K562 (cell line): ENCODE measurements at regions not wholly inside any gene's neighbourhood (a gene's known extent, or its start where the extent isn't known, plus 50 kb on each side); places are given as distances from the start of the nearest gene placed in this dataset.
A peak's percentile ranks its signal among the peaks of the same experiment; 100 is the strongest.

ENCODE experiments used
- ATAC-seq: fragments of 200-7000 bp; cut with Tn5 transposase; 3 replicates; pipeline ENCODE4 v1.9.1; 2020; ENCODE audit warnings: moderate library complexity
- BruUV-seq: library from RNA; stranded (reverse); fragments of 400-500 nt; replicated peaks from 2 replicates; lab custom pipeline; 2021; lab: Mats Ljungman, UMichigan
- CTCF ChIA-PET: fragments of 300-600 bp; formaldehyde crosslinking; extraction: SDS; loops from one replicate; lab custom pipeline; 2021; ENCODE audit warnings: low intra/inter-chr PET ratio; lab: Yijun Ruan, JAX
- POLR2A ChIA-PET: fragments of 300-600, 350-650 bp; sonication (Branson Sonifier 250); formaldehyde crosslinking; extraction: SDS; loops from one replicate; lab custom pipeline; 2021; ENCODE audit warnings: antibody characterized with exemption, inconsistent platforms; lab: Yijun Ruan, JAX
- DNase-seq, 4 experiments: peaks; one replicate each; pipeline versions ENCODE4 v3.0.0 to v3.0.0-alpha.2; 2011 to 2018; ENCODE audit warnings: low spot score in 3 of 4, mixed read lengths in 3 of 4; ENCODE audit errors: extremely low read depth in 1 of 4
- FAIRE-seq: peaks from 2 replicates; lab custom pipeline; 2011; peaks lifted over from hg19 to GRCh38; lab: Jason Lieb, UNC
- H2AFZ ChIP-seq: 2 replicates; pipeline ENCODE4 v1.6.0; 2011; ENCODE audit warnings: low read depth, low read length, control low read depth, inconsistent platforms
- H3K27ac ChIP-seq: fragments of 200-600 bp; 3 replicates; pipeline ENCODE4 v1.8.0; 2011; ENCODE audit warnings: low read depth, mild to moderate bottlenecking, control low read depth, inconsistent platforms, low read length, moderate library complexity, mixed read lengths; ENCODE audit errors: extremely low read depth
- H3K27me3 ChIP-seq, 2 experiments: fragments of 300-600 bp in 1 of 2; 2 replicates in 1 of 2; 3 replicates in 1 of 2; pipeline versions ENCODE4 v1.6.0 to v1.8.0; 2011; ENCODE audit warnings: inconsistent platforms in 2 of 2, low read length in 2 of 2, mild to moderate bottlenecking in 1 of 2, mixed read lengths in 1 of 2, moderate library complexity in 1 of 2; ENCODE audit not compliant: control insufficient read depth in 2 of 2, insufficient read depth in 2 of 2
- H3K36me3 ChIP-seq: fragments of 300-600 bp; 3 replicates; pipeline ENCODE4 v1.8.0; 2011; ENCODE audit warnings: mild to moderate bottlenecking, low read length, inconsistent platforms; ENCODE audit not compliant: control insufficient read depth, insufficient read depth
- H3K4me1 ChIP-seq, 2 experiments: fragments of 200-600 bp in 1 of 2; replicated peaks in 1 of 2; 2 replicates in 1 of 2; 3 replicates in 1 of 2; pipeline versions ENCODE4 v1.5.1 to v1.8.0; 2011; ENCODE audit warnings: inconsistent platforms in 2 of 2, low read length in 2 of 2, mild to moderate bottlenecking in 1 of 2, mixed read lengths in 1 of 2, moderate library complexity in 1 of 2; ENCODE audit not compliant: control insufficient read depth in 2 of 2, insufficient read depth in 2 of 2
- H3K4me2 ChIP-seq: 2 replicates; pipeline ENCODE4 v1.6.1; 2011; ENCODE audit warnings: low read length, control low read depth, inconsistent platforms, mixed read lengths; ENCODE audit not compliant: insufficient read depth
- H3K4me3 ChIP-seq: fragments of 200-600 bp; sonication (generic), shearing (Covaris generic); 2 replicates; pipeline ENCODE4 v1.5.1; 2016; ENCODE audit warnings: control low read depth, inconsistent platforms
- H3K79me2 ChIP-seq: fragments of 200-600 bp; 3 replicates; pipeline ENCODE4 v1.8.0; 2011; ENCODE audit warnings: low read length, inconsistent platforms; ENCODE audit not compliant: control insufficient read depth, insufficient read depth
- H3K9ac ChIP-seq, 2 experiments: 2 replicates each; pipeline versions ENCODE4 v1.6.0 to v1.6.1; 2011; ENCODE audit warnings: low read depth in 2 of 2, low read length in 2 of 2, control low read depth in 1 of 2, inconsistent platforms in 1 of 2, mild to moderate bottlenecking in 1 of 2, mixed read lengths in 1 of 2; ENCODE audit not compliant: insufficient read depth in 1 of 2
- H3K9me1 ChIP-seq: one replicate; pipeline ENCODE4 v1.6.0; 2011; ENCODE audit warnings: inconsistent platforms, mild to moderate bottlenecking, low read length, moderate library complexity; ENCODE audit not compliant: control insufficient read depth, insufficient read depth
- H3K9me3 ChIP-seq: replicated peaks from 2 replicates; pipeline ENCODE4 v1.5.1; 2011; ENCODE audit warnings: low read depth, low read length, inconsistent platforms; ENCODE audit not compliant: control insufficient read depth, insufficient read depth
- H4K20me1 ChIP-seq: replicated peaks from 2 replicates; pipeline ENCODE4 v1.6.1; 2011; ENCODE audit warnings: low read length, inconsistent platforms, mixed read lengths; ENCODE audit not compliant: control insufficient read depth, insufficient read depth
- ARID3B ChIP-seq: fragments of 250-450 bp; sonication (Bioruptor Pico); IDR thresholded peaks from 2 replicates; pipeline ENCODE4 v1.4.0; 2020; ENCODE audit warnings: borderline replicate concordance
- PTRF ChIP-seq: fragments of 450-650 bp; IDR thresholded peaks from 2 replicates; pipeline ENCODE4 v1.6.1; 2016; ENCODE audit warnings: mild to moderate bottlenecking, missing genetic modification characterization, missing compliant biosample characterization
- SMARCA4 ChIP-seq: fragments of 450-650 bp; IDR thresholded peaks from 2 replicates; pipeline ENCODE4 v1.6.1; 2016
- STAG1 ChIP-seq: sonication (generic); formaldehyde crosslinking; IDR thresholded peaks from 2 replicates; pipeline ENCODE4 v1.5.0; 2020; ENCODE audit warnings: missing genetic modification reagents, borderline replicate concordance
- ZBTB33 ChIP-seq: sonication (generic); formaldehyde crosslinking; IDR thresholded peaks from 2 replicates; pipeline ENCODE4 v1.8.1; 2023; ENCODE audit warnings: mild to moderate bottlenecking, missing genetic modification reagents
- ZFPM2 ChIP-seq: fragments of 250-450 bp; sonication (Bioruptor Pico); IDR thresholded peaks from 2 replicates; pipeline ENCODE4 v1.5.1; 2022; ENCODE audit warnings: mild to moderate bottlenecking
- ZNF277 ChIP-seq: fragments of 250-450 bp; sonication (Bioruptor Pico); IDR thresholded peaks from 2 replicates; pipeline ENCODE4 v1.8.0; 2022; ENCODE audit warnings: inconsistent platforms, mild to moderate bottlenecking, moderate library complexity, borderline replicate concordance
- WGBS: fragments of 100-300 bp; shearing (Covaris generic); methylation state at CpG from one replicate; pipeline ENCODE4 v1.1.6; 2016; ENCODE audit warnings: low coverage, mixed read lengths; ENCODE audit not compliant: insufficient coverage; ENCODE audit errors: missing lambda C conversion rate; 5-methylcytosine and 5-hydroxymethylcytosine counted together
- in situ Hi-C: fragments of 300-500 bp; cut with MboI; formaldehyde crosslinking; loops from 4 replicates; pipeline ENCODE4 v1.15.0; 2018; ENCODE audit warnings: inconsistent platforms, mixed read lengths
- intact Hi-C: fragments of 100-400 bp; cut with micrococcal nuclease; formaldehyde crosslinking; loops from 2 replicates; pipeline ENCODE4 v1.14.2; 2022

DNA sequence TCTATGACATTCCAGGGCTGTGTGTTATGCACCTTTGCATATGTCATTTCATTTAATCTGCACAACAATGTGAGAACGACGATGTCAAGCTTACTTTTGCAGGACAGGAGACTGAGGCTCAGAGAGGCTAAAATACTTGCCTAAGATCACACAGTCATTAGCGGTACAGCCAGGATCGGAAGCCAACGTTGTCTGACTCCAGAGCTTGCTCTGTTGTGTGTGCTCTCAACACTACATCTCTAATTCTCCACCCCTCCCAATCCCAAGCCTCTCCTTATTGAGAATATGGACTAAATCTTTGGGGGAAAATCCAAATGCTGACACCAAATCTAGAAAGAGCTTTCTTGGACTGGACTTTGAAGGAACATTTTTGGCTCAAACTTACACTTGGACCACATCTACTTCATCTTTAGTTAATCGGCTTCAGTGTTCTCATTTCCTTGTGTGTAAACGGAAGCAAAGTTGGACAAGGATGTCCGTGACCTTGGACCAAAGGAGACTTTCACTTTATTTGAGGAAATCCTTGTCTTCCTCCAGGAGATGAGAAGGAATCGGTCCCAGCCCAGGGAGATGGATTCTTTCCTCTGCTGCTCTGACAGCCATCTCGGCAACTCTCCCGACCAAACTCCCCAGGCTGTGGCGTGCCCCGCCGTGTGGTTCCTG is 242.4 kb downstream of the LPIN1 start:
- H3K4me1 ChIP-seq, result peaks cover 0 to under 1% of the 10 kb centered on the region in 2 experiments; a peak in 4 of 5 replicates
- H3K27ac ChIP-seq, result no peak overlapping the region
- no peak overlapping the region for H3K4me3 ChIP-seq
- H3K36me3 ChIP-seq, result no peaks in the 10 kb centered on the region
- no peak for ATAC-seq
- no TSS peak for BruUV-seq
- CTCF ChIA-PET, result no interaction called here
- no peaks in the 10 kb centered on the region for H3K9me1 ChIP-seq
- H3K4me2 ChIP-seq, result no peak overlapping the region
- H3K79me2 ChIP-seq, result no peaks in the 10 kb centered on the region
- POLR2A ChIA-PET, result interaction anchor here (1.3 kb wide), 1 partner anchor 17 kb away, joined by 3 read pairs; no protein-coding TSS in a partner anchor
- no peaks in the 10 kb centered on the region for H3K9me3 ChIP-seq
- H3K27me3 ChIP-seq, result no peaks in the 10 kb centered on the region; a peak in 1 of 5 replicates
- TF ChIP-seq STAG1 (CRISPR knock-in tag) (no peak), PTRF (tag) (no peak), ZBTB33 (CRISPR knock-in tag) (0 out of 2 replicates have a peak, but pooled peaks have one; percentile 33), ARID3B (CRISPR knock-in tag) (no peak), ZFPM2 (CRISPR knock-in tag) (no peak), ZNF277 (CRISPR knock-in tag) (no peak), SMARCA4 (no peak)
- peak; percentile 48 for FAIRE-seq
- no peak overlapping the region for H3K9ac ChIP-seq
- DNase-seq, result no peak
- in situ Hi-C loops (no loop called here), intact Hi-C loops (no loop called here)
- 61% methylated on average over 12 of the region's 14 CpGs for WGBS
- H4K20me1 ChIP-seq, result no peaks in the 10 kb centered on the region
- H2AFZ ChIP-seq, result no peak overlapping the region
